CD4-positive, alpha-beta T cell treated with Interleukin-4 for 1 hour (primary cell): ENCODE measurements at regions not wholly inside any gene's neighbourhood (a gene's known extent, or its start where the extent isn't known, plus 50 kb on each side); places are given as distances from the start of the nearest gene placed in this dataset.
"Not testable (repeated sequence)": the region's sequence is repeated elsewhere in the genome, so short reads cannot be mapped to it uniquely, and the experiment has no call there.

Source experiments
- DNase-seq, 2 donors: peaks; one replicate each; pipeline ENCODE4 v3.0.0-alpha.2; 2020 to 2022

DNA sequence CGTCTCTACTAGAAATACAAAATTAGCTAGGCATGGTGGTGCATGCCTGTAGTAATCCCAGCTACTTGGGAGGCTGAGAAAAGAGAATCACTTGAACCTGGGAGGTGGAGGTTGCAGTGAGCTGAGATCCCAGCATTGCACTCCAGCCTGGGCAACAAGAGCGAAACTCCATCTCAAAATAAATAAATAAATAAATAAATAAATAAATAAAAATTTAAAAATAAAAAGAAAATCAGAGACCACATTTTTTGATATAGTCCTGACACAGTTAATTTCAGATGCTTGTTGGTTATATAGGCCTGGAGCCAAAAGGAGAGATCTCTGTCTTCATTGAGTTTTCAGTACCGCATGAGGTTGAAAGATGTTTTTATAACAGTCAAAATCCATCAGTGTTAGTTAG is 388.3 kb downstream of the PRELID2 start:
- DNase-seq: not testable (repeated sequence)

DNA sequence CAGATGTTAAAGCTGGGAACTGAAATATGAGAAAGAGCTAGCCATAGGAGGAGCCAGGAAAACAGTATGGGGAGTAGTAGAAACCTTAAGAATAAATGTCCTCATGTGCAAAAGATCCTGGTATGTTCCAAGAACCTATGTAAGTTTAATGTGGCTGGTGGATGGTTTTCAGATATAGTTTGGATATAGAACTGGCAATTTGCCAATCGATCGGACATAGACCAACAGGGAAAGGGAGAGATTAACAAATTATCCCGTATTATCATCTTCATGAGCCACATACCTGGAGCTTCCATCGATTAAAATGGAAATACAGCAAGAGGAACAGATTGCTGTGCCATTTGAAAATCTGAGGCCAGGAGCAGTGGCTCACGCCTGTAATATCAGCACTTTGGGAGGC is 388.7 kb downstream of the PRELID2 start:
- no peak for DNase-seq

DNA sequence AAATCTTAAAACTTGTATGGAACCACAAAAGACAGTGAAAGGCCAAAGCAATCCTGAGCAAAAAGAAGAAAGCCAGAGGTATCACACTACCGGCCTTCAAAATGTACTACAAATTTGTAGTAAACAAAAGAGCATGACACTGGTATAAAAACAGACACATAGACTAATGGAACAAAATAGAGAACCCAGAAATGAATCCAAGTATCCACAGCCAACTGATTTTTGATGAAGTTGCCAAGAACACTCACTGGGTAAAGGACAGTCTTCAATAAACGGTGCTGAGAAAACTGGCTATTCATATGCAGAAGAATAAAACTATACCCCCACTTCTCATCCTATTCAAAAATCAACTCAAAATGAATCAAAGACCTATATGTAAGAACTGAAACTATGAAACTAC is 390.1 kb downstream of the PRELID2 start:
- DNase-seq: no peak

DNA sequence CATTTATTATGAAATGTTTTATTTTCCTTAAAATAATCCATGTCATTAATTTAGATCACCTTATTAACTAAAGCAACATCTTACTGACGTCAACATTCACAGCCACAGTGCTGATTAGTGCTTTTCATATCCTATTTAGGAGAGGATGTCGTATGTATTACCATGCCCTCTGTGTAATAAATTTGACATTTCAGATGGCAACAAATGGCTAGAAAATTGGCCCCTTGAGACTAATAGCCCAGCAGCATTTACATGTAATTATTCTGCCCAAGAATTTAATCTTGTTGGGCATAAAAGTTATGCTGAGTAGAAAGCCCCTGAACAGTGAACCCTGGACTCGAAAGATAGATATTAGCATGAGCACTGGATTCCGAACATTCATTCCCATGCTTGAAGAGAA is 391.2 kb downstream of the PRELID2 start:
- DNase-seq: no peak

DNA sequence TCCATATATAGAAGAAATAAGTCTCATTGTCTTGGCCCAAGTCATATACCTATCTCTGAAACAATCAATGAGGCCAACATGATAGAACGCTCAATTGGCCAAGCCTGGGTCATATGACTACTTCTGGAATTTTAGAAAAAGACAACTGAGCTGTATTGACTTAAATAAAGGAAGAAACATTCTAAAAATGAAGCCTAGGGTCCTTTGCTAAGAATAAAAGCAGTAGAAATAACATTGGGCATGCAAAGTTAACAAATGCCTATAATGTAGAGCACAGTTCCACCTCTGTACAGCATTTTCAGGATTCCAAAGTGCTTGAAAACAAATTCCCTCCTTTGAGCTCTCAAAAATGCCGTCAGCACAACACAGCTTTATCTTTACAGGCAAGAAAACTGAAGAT is 391.8 kb downstream of the PRELID2 start:
- DNase-seq: no peak

DNA sequence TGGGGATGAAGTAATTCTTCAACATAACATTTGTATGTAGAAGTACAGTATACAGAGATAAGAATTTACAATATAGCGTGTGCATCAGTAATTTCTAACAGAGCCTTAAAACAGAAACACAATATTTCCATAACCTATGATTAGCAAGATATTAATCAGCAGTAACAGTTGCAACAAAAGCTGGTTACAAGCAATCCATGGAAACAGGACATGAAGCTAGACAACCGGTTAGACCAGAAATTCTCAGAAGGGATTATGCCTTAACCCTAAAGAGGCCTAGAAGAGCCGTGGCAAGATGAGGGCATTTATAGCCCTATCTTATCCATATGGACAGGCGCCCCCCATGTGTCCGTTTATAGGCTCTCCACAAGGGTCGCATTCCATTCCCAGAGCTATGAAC is 392.5 kb downstream of the PRELID2 start:
- DNase-seq: not testable (repeated sequence)

DNA sequence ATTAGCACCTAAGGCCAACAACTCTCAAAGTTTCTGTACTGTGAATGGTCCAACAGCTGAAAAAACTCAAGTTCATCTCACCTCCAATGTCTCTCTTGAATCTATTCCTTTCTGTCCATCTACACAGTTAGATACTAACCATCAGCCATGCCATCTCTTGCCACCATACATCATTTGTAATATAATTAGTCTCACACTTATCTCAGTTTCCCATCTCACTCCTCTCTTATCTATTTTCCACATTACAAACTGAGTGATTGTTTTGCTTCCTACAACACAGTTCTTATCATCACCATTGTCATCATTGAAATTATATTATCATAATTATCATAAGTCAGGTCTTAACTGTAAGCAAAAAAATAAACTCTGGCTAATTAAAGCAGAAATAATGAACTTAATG is 393.9 kb downstream of the PRELID2 start:
- DNase-seq: no peak

DNA sequence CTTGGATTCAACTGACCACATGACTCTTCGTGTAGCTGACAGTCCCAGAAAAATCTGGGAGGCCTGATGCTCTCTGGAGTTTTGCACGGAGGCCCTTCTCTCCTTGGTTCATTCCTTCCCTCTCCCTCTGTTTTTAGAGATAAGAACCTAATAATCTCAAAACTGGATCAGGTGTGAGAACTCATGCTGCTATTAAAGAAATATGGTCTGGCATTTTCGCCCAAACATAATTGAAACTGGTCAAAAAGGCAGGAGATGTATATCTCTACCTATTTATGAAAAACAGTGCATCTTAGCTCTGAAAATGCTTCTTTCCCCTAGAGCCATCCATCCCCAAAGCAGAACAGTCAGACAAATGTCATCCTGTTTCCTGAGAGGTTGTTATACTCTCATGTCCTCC is 397.5 kb downstream of the PRELID2 start:
- DNase-seq: no peak

DNA sequence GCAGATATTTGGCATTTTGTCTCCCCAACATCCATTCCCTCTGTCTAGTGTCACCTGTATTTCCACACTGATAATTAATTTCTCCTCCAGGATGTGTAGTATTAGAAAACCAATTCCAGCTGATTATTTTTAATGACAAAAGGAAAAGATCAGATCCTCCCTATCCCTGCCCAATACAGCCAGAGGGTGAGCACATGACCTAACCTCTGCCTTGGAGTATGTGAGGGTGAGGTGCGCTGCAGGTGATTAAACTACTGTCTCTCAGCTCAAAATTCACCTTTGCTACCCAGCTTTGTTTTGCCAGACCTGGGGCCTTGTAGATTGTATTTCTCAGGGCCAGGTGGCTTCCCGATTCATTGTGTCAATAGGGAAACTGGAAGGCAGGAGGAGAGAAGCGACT is 402.1 kb downstream of the PRELID2 start:
- no peak for DNase-seq

DNA sequence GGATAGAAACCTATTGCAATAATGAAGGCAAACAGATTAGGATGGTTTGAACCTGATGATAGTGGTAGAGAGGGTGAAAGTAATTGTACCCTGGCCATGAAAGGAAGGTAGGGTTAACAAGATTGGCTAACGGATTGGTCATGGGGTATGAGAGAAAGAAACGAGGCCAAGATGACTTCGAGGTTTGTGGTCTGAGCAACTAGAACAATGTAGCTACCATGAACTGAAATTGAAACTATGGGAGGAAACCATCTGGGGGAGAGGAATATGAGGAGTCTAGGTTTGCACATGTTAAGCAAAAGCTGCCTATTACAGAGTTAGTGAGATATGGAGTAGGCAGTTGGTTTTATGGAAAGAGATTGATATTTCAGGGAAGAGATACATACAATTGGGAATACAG is 406.0 kb downstream of the PRELID2 start:
- DNase-seq: no peak

DNA sequence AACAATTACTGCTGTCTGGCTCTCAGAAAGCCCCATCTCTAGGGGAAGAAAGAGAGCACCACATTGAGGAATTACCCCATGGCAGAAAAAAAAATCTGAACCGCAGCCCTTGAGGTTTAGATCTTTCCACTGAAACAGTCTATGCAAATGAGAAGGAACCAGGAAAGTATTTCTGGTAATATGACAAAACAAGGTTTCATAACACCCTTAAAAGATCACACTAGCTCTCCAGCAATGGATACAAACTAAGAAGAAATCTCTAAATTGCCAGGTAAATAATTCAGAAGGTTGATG is 427.1 kb downstream of the PRELID2 start:
- no peak for DNase-seq

DNA sequence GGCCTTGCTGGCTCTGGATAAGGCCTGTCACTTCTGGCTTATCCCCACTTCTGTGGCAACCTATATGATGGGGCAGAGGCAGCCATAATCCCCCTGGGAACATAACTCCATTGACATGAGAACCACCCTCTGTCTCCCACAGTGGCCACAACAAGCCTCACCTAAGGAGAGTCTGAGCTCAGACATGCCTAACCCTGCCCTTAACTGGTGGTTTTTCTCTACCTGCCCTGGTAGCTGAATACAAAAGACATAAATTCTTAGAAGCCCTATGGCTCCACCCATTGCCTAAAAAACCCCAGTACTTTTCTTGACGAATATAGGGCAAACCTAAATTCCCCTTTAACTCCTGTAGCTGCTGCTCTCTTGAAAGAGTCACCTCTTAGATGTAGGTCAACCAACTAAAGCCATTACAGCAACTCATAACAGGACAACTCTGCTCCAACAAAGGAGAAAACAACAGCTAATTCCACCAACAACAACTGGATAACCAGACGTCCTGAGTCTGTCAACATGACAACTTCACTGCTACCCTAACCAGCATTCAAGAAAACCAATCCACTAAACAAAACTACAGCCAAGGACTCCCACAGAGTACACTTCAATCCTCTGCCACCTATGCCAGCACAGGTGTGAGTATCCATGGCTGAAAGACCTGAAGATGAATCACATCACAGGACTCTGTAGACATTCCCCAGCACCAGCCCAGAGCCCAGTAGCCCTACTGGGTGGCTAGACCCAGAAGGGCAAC is 427.7 kb downstream of the PRELID2 start:
- DNase-seq: no peak

DNA sequence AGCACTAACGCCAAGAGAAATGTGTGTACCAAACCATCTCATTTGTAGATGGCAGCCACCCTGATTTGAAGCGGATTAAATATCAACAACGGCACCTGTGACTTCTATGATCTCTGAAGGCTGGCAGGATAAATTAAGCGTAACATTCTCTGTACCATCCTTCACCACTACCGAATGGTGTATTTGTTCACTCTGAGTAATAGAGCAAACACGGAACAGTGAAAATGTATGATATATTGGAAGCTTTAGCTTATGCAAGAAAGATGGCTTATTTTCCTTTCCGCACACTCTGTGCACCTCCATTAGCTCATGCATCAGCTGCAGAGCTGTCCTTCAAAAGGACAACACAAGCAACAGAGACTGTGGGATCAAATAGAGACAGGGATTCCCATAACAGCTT is 431.1 kb downstream of the PRELID2 start:
- DNase-seq: no peak

DNA sequence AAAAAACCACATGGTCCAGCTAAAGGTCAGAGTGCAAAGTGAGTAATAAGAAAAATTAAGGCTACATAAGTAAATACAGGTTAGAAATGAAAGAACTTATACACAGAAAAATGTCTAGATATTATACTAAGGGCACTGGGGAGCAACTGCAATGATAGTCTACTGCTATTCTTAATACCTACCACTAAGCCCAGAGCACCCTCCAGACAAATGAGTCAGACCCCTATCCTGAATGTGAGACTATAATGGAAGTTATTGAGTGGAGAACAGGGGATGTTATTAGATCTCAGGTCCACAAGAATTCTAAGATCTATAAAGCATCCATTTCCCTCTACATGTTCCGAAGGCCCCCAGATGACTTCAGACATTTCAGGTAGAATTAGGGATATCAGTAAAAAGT is 438.3 kb downstream of the PRELID2 start:
- DNase-seq: no peak

DNA sequence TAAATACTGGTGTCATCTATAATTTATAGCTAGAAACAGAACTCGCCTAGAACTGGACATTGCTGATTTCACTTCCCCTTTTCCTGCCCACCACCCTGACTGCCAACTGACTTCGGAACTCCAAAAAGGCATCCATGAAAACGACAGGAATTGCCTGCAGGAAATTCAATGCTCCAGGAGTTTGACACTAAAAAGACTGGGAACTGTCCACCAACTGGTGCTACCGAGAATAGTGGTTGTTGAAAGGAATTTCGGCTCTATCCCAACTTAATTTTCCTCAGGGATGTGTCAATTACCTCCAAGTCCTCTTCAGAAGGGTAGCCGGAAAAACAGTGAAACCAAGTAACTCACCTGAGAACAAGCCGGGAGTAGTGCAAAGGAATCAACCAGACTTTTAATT is 440.0 kb downstream of the PRELID2 start:
- not testable (repeated sequence) for DNase-seq

DNA sequence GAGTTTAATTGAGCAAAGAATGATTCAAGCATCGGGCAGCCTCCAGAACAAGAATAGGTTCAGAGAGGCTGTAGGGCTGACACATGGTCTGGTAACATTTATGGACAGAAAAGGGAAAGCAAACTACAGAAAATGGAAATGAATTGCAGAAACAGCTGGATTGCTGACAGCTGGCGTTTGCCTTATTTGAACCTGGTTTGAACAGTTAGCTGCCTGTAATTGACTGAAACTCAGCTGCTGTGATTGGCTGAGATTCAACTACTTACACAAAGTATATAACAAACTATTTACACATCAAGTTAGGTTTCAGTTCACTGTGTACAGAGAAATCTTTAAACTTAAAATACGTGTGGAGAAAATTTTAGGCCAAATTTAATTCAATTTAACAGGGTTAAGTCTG is 441.7 kb downstream of the PRELID2 start:
- no peak for DNase-seq

DNA sequence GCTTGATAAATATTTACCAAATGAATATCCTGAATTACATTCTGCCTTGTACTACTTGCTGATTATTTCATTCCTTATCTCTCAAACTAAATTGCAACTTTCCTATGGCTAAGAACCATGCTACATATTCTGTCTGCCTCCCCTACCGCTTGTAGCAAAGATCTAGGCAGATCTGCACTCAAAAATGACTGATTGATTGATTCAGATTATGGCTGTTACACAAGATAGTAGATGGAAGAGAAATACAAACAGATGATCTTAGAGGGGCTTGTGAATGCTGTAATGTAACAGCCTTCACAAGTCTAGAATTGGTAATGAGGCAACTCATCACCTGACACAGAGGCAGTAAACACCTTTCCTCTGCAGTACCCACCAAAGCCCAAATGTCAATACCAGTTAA is 446.1 kb downstream of the PRELID2 start:
- DNase-seq: no peak

DNA sequence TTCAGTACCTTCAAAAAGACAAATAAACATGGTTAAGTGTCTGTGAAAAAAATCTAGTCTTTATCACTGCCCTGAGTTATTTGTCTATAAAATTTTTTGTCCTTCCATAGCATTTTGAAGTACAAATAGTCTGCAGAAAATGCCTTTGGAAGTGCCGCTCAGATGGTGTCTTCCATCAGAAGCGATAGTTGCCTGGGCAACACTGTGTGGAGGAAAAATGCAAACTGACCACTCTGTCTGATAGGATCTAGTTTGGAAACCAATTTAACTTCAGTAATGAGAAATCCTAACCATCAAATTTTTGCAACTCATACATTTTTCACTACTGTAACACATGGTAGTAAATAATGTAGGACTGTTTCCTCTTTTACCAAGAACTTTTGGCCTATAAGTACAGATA is 449.9 kb downstream of the PRELID2 start:
- DNase-seq: no peak

DNA sequence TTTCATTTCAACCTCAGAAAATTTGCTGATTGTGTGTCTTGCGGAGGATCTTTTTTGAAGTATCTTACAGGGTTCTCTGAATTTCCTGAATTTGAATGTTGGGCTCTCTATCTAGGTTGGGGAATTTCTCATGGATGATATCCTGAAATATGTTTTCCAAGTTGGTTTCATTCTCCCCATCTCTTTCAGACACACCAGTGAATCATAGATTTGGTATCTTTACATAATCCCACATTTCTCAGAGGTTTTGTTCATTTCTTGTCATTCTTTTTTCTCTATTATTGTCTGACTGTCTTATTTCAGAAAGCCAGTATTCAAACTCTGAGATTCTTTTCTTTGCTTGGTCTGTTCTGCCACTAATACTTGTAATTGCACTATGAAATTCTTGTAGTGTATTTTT is 456.9 kb downstream of the PRELID2 start:
- no peak for DNase-seq

DNA sequence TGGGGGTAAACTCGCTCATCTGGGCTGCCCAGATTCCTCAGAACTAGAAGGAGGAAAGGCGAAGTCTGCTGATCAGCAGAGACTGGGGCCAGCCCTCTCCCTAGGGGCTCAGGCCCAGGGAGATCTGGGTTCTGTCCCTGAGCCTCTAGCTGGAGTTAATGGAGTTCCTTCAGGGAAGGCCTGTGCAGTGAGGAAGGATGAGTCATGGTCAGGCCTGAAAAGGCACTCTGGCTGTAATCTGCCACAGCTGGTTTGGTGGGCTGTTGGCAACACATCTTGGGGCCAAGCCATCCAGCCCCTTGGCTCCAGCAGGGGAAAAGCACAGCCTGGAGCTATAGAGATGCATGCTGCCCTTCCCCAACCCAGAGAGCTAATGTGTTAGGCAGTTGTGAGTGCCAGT is 459.6 kb downstream of the PRELID2 start:
- no peak for DNase-seq

DNA sequence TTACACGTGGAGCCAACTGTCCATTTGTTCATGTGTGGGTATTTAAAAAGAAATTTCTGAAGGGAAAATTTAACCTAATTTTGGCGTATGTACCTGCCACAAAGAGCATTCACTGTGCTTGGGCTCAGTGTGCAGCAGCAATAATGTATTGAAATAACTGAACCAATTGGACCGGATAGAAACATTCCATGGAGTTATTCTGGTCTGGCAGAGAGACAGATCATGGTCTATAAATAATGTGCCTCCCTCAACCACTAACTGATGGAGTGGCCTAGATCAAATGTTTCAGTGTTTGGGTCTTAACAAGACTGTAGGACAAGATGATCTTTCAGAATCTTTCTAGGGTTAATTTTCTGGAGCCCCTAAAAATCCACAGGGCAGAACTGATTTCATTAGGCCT is 469.7 kb downstream of the PRELID2 start:
- DNase-seq: no peak

DNA sequence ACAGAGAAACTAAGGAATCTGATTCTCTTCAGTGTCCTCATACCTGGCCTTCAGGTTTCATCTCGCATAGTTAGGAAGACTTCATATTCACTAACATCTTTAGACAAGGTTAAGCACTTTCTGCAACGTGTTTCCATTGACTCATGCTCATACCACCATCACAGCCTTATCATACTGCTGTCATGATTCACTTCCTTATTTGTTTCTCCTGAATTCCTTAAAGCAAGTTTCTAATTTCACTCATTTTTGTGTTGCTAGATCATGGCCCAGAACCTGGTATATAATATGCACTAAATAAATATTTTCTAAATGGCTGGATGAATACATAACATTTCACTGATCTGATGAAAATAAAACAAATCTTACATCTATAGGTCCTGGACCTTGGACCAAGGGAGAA is 472.9 kb downstream of the PRELID2 start:
- DNase-seq: no peak

DNA sequence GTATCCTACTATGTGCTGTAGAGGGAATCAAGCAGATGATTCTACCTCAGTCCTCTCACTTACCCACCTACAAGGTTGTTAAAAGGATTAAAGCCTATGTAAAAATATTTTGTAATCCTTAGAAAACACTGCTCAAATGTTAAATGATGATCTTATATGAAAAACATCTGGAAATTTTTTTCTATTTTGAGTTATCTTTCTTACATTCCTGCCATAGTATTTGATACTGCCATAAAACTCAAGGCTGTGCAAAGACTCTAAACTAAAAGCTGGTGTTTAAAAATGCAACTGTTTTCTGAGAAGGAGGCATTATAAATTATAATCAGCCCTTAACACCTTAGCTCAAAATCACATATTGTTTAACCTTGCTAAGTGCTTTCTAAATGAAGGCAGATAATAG is 474.2 kb downstream of the PRELID2 start:
- DNase-seq: no peak

DNA sequence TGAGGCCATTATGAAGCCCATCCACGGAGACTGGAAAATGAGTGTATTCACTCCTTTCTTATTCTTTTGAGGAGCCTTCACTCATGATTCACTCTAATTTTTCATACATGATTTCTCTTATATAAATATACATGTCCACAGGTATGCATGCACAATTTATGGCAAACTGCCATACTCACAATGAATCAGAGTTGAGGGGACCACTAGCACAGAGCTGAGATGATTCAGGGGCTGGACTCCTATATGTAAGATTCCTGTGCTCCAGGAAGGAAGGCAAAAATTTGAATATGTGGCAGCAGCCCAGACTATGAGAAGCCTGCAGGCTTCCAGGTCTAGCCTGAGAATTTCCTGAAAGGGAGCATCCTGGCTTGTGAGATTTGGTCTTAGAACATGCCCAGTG is 484.6 kb downstream of the PRELID2 start:
- DNase-seq: no peak

DNA sequence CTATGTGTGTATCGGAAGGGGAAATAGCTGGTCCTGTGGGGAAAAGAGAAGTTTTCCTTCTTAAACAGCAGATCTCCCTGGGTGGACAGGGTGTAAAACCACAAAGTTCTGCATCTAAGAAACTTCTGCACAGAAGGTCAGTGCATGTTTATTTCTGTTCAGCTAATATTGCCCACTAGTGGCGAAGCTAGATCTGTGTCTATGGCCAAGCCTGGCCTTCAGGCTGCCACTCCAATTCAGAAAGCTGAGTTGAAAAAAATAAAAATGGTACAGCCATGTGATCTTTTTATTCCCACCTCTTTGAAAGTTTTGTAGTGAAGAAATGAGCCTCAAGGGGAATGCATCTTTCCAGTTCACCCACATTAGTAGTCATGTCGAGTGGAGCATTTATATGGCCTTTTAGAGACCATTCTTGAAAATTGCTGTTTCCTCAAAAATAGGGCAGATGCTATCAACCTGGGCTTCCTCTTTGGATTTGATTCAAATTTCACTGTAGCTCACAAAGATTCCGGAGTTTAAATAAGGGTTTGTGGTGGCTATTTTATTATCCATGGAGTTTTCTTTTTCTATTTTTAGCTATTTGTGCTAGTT is 488.0 kb downstream of the PRELID2 start:
- no peak for DNase-seq
